HL-60 (cell line): ENCODE measurements at regions not wholly inside any gene's neighbourhood (a gene's known extent, or its start where the extent isn't known, plus 50 kb on each side); places are given as distances from the start of the nearest gene placed in this dataset.

Experiments used
- DNase-seq, 2 experiments: peaks; one replicate each; pipeline ENCODE4 v3.0.0-alpha.2; 2010 to 2020; ENCODE audit warnings: low read depth in 1 of 2, low spot score in 1 of 2
- H3K27ac ChIP-seq: fragments of 250-450 bp; sonication (Bioruptor Pico); replicated peaks from 2 replicates; pipeline ENCODE4 v1.5.1; 2020; ENCODE audit warnings: mild to moderate bottlenecking, moderate library complexity
- H3K27me3 ChIP-seq: fragments of 250-450 bp; sonication (Bioruptor Pico); 2 replicates; pipeline ENCODE4 v1.5.1; 2021; ENCODE audit warnings: mild to moderate bottlenecking, moderate library complexity; ENCODE audit not compliant: insufficient read depth, poor library complexity, severe bottlenecking
- H3K4me3 ChIP-seq: replicated peaks from 2 replicates; pipeline ENCODE4 v1.5.1; 2011; ENCODE audit warnings: mild to moderate bottlenecking, control low read depth, low read length; ENCODE audit not compliant: insufficient read depth
- GABPA ChIP-seq: IDR thresholded peaks from 2 replicates; pipeline ENCODE4 v1.6.1; 2012; ENCODE audit warnings: low read depth
- POLR2AphosphoS5 ChIP-seq: IDR thresholded peaks from 2 replicates; pipeline ENCODE4 v1.6.1; 2012; ENCODE audit warnings: low read depth
- SPI1 ChIP-seq: IDR thresholded peaks from 2 replicates; pipeline ENCODE4 v1.6.1; 2012; ENCODE audit warnings: low read depth, mild to moderate bottlenecking, borderline replicate concordance
- TF ChIP-seq, protein P1 (sequence below): IDR thresholded peaks from 2 replicates; pipeline ENCODE4 v1.6.1; 2012; ENCODE audit warnings: low read depth; ENCODE audit not compliant: insufficient replicate concordance
- TF ChIP-seq, protein P2 (sequence below): IDR thresholded peaks from one replicate; pipeline ENCODE4 v1.5.1; 2011; ENCODE audit warnings: low read length, control low read depth, inconsistent platforms; ENCODE audit not compliant: insufficient read depth

GRCh38 chr6:67358241-67358640 is 1276.8 kb upstream of the ADGRB3 start:
- TF ChIP-seq GABPA (no peak), SPI1 (no peak), POLR2AphosphoS5 (no peak)
- TF ChIP-seq, protein P1, sequence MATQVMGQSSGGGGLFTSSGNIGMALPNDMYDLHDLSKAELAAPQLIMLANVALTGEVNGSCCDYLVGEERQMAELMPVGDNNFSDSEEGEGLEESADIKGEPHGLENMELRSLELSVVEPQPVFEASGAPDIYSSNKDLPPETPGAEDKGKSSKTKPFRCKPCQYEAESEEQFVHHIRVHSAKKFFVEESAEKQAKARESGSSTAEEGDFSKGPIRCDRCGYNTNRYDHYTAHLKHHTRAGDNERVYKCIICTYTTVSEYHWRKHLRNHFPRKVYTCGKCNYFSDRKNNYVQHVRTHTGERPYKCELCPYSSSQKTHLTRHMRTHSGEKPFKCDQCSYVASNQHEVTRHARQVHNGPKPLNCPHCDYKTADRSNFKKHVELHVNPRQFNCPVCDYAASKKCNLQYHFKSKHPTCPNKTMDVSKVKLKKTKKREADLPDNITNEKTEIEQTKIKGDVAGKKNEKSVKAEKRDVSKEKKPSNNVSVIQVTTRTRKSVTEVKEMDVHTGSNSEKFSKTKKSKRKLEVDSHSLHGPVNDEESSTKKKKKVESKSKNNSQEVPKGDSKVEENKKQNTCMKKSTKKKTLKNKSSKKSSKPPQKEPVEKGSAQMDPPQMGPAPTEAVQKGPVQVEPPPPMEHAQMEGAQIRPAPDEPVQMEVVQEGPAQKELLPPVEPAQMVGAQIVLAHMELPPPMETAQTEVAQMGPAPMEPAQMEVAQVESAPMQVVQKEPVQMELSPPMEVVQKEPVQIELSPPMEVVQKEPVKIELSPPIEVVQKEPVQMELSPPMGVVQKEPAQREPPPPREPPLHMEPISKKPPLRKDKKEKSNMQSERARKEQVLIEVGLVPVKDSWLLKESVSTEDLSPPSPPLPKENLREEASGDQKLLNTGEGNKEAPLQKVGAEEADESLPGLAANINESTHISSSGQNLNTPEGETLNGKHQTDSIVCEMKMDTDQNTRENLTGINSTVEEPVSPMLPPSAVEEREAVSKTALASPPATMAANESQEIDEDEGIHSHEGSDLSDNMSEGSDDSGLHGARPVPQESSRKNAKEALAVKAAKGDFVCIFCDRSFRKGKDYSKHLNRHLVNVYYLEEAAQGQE, result no peak
- TF ChIP-seq, protein P2, sequence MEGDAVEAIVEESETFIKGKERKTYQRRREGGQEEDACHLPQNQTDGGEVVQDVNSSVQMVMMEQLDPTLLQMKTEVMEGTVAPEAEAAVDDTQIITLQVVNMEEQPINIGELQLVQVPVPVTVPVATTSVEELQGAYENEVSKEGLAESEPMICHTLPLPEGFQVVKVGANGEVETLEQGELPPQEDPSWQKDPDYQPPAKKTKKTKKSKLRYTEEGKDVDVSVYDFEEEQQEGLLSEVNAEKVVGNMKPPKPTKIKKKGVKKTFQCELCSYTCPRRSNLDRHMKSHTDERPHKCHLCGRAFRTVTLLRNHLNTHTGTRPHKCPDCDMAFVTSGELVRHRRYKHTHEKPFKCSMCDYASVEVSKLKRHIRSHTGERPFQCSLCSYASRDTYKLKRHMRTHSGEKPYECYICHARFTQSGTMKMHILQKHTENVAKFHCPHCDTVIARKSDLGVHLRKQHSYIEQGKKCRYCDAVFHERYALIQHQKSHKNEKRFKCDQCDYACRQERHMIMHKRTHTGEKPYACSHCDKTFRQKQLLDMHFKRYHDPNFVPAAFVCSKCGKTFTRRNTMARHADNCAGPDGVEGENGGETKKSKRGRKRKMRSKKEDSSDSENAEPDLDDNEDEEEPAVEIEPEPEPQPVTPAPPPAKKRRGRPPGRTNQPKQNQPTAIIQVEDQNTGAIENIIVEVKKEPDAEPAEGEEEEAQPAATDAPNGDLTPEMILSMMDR, result no peak
- DNase-seq, result no peak
- Histone ChIP-seq H3K27ac (no peak overlapping the region), H3K27me3 (no peaks in the 10 kb centered on the region), H3K4me3 (no peak overlapping the region)

DNA sequence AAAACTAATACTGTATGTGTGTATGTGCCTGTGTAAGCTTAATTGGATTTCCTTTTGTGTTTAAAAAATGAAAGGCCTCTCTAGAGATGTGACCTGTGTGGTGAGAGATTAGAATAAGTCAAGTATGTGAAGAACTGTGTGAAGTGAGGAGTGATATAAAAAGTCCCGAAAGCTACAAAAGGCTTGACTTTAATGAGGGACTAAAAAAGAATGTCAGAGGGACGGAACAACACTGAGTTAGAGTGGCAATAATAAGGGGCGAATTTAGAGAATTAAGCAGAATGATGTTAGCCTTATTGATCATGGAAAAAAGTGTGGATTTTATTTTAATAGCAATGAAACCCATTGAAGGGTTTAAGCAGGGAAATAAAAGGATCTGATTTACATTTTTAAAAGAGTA is 1281.2 kb upstream of the ADGRB3 start:
- Histone ChIP-seq H3K27me3 (no peaks in the 10 kb centered on the region), H3K27ac (no peak overlapping the region), H3K4me3 (no peak overlapping the region)
- TF ChIP-seq, protein P2, result no peak
- TF ChIP-seq GABPA (no peak), POLR2AphosphoS5 (no peak), SPI1 (no peak)
- TF ChIP-seq, protein P1, result no peak
- DNase-seq, result no peak

DNA sequence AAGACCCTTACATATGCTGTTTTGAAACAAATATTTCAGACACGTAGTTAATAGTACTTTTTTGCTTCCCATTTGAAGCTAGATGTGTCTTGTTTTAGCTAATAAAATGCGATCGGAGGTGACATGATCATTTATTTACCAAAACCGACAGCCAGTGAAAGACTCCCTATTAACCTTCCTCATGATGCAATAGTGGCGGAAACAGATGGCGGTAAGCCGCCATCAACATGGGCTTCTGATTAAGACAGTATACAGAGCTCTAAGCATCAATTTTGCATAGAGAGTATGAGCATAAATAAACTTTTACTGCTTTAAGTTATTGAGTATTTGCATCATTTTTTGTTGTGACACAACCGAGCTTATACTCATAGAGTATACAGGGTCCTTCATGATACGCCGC is 1282.4 kb upstream of the ADGRB3 start:
- no peak for TF ChIP-seq SPI1
- TF ChIP-seq, protein P1, result no peak
- TF ChIP-seq POLR2AphosphoS5, result no peak
- TF ChIP-seq, protein P2, result no peak
- TF ChIP-seq GABPA, result no peak
- DNase-seq, result no peak
- no peak overlapping the region for H3K27ac ChIP-seq
- H3K27me3 ChIP-seq, result no peaks in the 10 kb centered on the region
- H3K4me3 ChIP-seq, result no peak overlapping the region
